ENCODE measurements at regions not wholly inside any gene's neighbourhood (a gene's known extent, or its start where the extent isn't known, plus 50 kb on each side); places are given as distances from the start of the nearest gene placed in this dataset.

GRCh38 chr2:9110346-9110884 is 96.2 kb upstream of the ASAP2 start:
- no peak overlapping the region for H4K5ac ChIP-seq (ENCODE audit: insufficient read length, low read depth, low read length)
- no peaks in the 10 kb centered on the region for H3K79me2 ChIP-seq (ENCODE audit: control insufficient read depth in 1 of 2, insufficient read depth in 2 of 2, low read length in 2 of 2)
- no peak overlapping the region for H2BK20ac ChIP-seq (ENCODE audit: low read length)
- peaks cover 0 to 10% (median under 1%) of the 10 kb centered on the region in 4 experiments; a peak in 3 of 7 replicates for H3K4me1 ChIP-seq (replicated peaks in 1 of 4; ENCODE audit: control insufficient read depth in 3 of 4, insufficient read depth in 4 of 4, low read length in 3 of 4)
- no peak overlapping the region for H3K14ac ChIP-seq (ENCODE audit: insufficient read length)
- H3K9ac ChIP-seq (replicated peaks in 1 of 4; ENCODE audit: extremely low read depth in 1 of 4, low read depth in 3 of 4, low read length in 3 of 4) = no peak overlapping the region
- H3K4ac ChIP-seq (replicated peaks; ENCODE audit: insufficient read length, low read depth, low read length) = no peak overlapping the region
- no peak overlapping the region for H2BK15ac ChIP-seq (ENCODE audit: low read length)
- CTCF ChIA-PET (ENCODE audit: partially characterized antibody) = interaction anchor here (0.6 to 8.6 kb wide), 31 partner anchors 10 to 290 kb away, joined by 3 to 86 read pairs (median 4); no protein-coding TSS in a partner anchor
- no peak for TF ChIP-seq YY1 (IDR thresholded peaks at IDR 0.05; ENCODE audit: low read depth, low read length)
- TF ChIP-seq, protein P1, sequence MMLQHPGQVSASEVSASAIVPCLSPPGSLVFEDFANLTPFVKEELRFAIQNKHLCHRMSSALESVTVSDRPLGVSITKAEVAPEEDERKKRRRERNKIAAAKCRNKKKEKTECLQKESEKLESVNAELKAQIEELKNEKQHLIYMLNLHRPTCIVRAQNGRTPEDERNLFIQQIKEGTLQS (IDR thresholded peaks at IDR 0.05; ENCODE audit: insufficient read depth, low read depth, low read length) = no peak
- TF ChIP-seq CTCF (IDR thresholded peaks at IDR 0.05; ENCODE audit: control extremely low read depth in 1 of 3, insufficient read depth in 1 of 3, low read depth in 1 of 3, low read length in 3 of 3) = peak in 1 of 3 experiments; percentile 3; a peak in 1 of 4 replicates
- TF ChIP-seq ATF2 (IDR thresholded peaks at IDR 0.05; ENCODE audit: low read length) = 0 out of 2 replicates have a peak, but pooled peaks have one; percentile 55
- TF ChIP-seq SIN3A (conservative IDR thresholded peaks at IDR 0.05 in 1 of 2, IDR thresholded peaks at IDR 0.05 in 1 of 2; ENCODE audit: low read depth in 1 of 2, low read length in 2 of 2) = no peak
- no peak for TF ChIP-seq HDAC6 (IDR thresholded peaks at IDR 0.05; ENCODE audit: low read depth, low read length)
- no peak overlapping the region for H3K27ac ChIP-seq (ENCODE audit: low read depth, low read length)
- H2BK12ac ChIP-seq (ENCODE audit: low read depth, low read length) = 0 out of 2 replicates have a peak overlapping the region, but pooled peaks have one; percentile 14
- H3K79me1 ChIP-seq (ENCODE audit: low read depth, low read length) = no peaks in the 10 kb centered on the region
- no peaks in the 10 kb centered on the region for H4K20me1 ChIP-seq (replicated peaks in 1 of 2; ENCODE audit: control insufficient read depth in 1 of 2, insufficient read depth in 2 of 2, low read length in 2 of 2)
- no peak overlapping the region for H2BK120ac ChIP-seq (replicated peaks; ENCODE audit: low read depth, low read length)
- no peak overlapping the region for H2BK5ac ChIP-seq (ENCODE audit: low read depth, low read length)
- no peaks in the 10 kb centered on the region for H3K23me2 ChIP-seq (ENCODE audit: low read depth, low read length)
- POLR2A ChIA-PET (ENCODE audit: partially characterized antibody) = no interaction called here
- WGBS, 2 experiments (ENCODE audit: extremely low coverage in 1 of 2, insufficient coverage in 1 of 2, insufficient read length in 1 of 2, insufficient replicate concordance in 2 of 2, low coverage in 1 of 2, low lambda C conversion rate in 2 of 2, missing lambda C conversion rate in 1 of 2) = 82% methylated on average over 6 of the region's 6 CpGs; no CpG with 5 or more reads in 1 of the 2 experiments
- peaks cover 0 to under 1% (median 0%) of the 10 kb centered on the region in 4 experiments; a peak in 2 of 7 replicates for H3K27me3 ChIP-seq (replicated peaks in 1 of 4; ENCODE audit: control insufficient read depth in 3 of 4, extremely low read depth in 1 of 4, insufficient read depth in 3 of 4, low read length in 3 of 4)
- H4K91ac ChIP-seq (replicated peaks; ENCODE audit: insufficient read length, low read length) = no peak overlapping the region
- no peaks in the 10 kb centered on the region for H3K9me3 ChIP-seq (ENCODE audit: insufficient read depth in 2 of 2, low read depth in 1 of 2, low read length in 1 of 2)
- peak overlapping the region; percentile 39; the same call in 1 of the 2 replicates for H4K8ac ChIP-seq (ENCODE audit: extremely low read depth, insufficient read depth, low read length)
- H3K36me3 ChIP-seq (ENCODE audit: control insufficient read depth in 2 of 4, insufficient read depth in 4 of 4, low read length in 3 of 4) = no peaks in the 10 kb centered on the region
- H2AFZ ChIP-seq (ENCODE audit: low read length) = no peak overlapping the region
- H2AK5ac ChIP-seq (ENCODE audit: low read depth, low read length) = no peak overlapping the region
- no peak overlapping the region for H3K56ac ChIP-seq (replicated peaks; ENCODE audit: insufficient read length, low read depth, low read length)
- no peak for FAIRE-seq
- H3K4me2 ChIP-seq (ENCODE audit: insufficient read depth in 1 of 2, low read depth in 2 of 2, low read length in 2 of 2) = no peak overlapping the region
- no peak overlapping the region for H3K23ac ChIP-seq (ENCODE audit: insufficient read length)
- DNase-seq (ENCODE audit: low read depth in 1 of 2, low spot score in 2 of 2) = peak in 1 of 2 experiments; percentile 56
- H3K4me3 ChIP-seq (ENCODE audit: extremely low read depth in 1 of 4, insufficient read depth in 2 of 4, low read depth in 3 of 4, low read length in 4 of 4) = no peak overlapping the region
- no peak overlapping the region for H3K18ac ChIP-seq (ENCODE audit: extremely low read depth, low read length)

Measured in H1 (cell line).